HCT116 (cell line): ENCODE measurements at regions not wholly inside any gene's neighbourhood (a gene's known extent, or its start where the extent isn't known, plus 50 kb on each side); places are given as distances from the start of the nearest gene placed in this dataset.

Source experiments
- ATAC-seq: fragments of 200-7000 bp; cut with Tn5 transposase; 2 replicates; pipeline ENCODE4 v1.9.1; 2020; ENCODE audit warnings: mild to moderate bottlenecking, moderate library complexity
- BruUV-seq: library from RNA; stranded (reverse); fragments of 400-500 nt; replicated peaks from 2 replicates; lab custom pipeline; 2021; lab: Mats Ljungman, UMichigan
- CTCF ChIA-PET: fragments of 300-600 bp; sonication (Branson Sonifier 250); formaldehyde crosslinking; loops from one replicate; lab custom pipeline; 2021; ENCODE audit warnings: antibody characterized with exemption; lab: Charles Lee
- POLR2A ChIA-PET: fragments of 300-600, 350-600 bp; sonication (Branson Sonifier 250); formaldehyde crosslinking; loops from one replicate; lab custom pipeline; 2021; ENCODE audit warnings: antibody characterized with exemption; lab: Charles Lee
- RAD21 ChIA-PET, 2 experiments: fragments of 300-600 bp; sonication (Branson Sonifier 250); formaldehyde crosslinking; loops; one replicate each; lab custom pipeline; 2023; ENCODE audit warnings: low total read pairs in 2 of 2; ENCODE audit not compliant: uncharacterized antibody in 2 of 2, unreplicated experiment in 2 of 2, low non-redundant PET in 1 of 2; lab: Charles Lee
- DNase-seq: peaks from one replicate; pipeline ENCODE4 v3.0.0-alpha.2; 2010; ENCODE audit warnings: low read depth, low spot score
- H2AFZ ChIP-seq: fragments of 200-600 bp; shearing (Covaris generic), sonication (generic); 2 replicates; pipeline ENCODE4 v1.6.1; 2017; ENCODE audit warnings: low read depth, mixed run types, mixed read lengths, antibody characterized with exemption, low read length; ENCODE audit not compliant: poor library complexity, severe bottlenecking
- H3K27ac ChIP-seq: 2 replicates; pipeline ENCODE4 v1.5.1; 2012; ENCODE audit warnings: low read depth, low read length
- H3K27me3 ChIP-seq: fragments of 200-600 bp; sonication (generic); 2 replicates; pipeline ENCODE4 v1.6.1; 2016; ENCODE audit warnings: mixed run types, low read length, mixed read lengths; ENCODE audit not compliant: insufficient read depth
- H3K36me3 ChIP-seq, 2 experiments: fragments of 200-500 bp in 1 of 2; fragments of 200-600 bp in 1 of 2; sonication (Bioruptor generic) in 1 of 2; sonication (generic) in 1 of 2; 2 replicates each; pipeline versions ENCODE4 v1.5.1 to v1.6.1; 2014 to 2016; ENCODE audit warnings: low read length in 2 of 2, inconsistent platforms in 1 of 2, mixed read lengths in 1 of 2, mixed run types in 1 of 2; ENCODE audit not compliant: insufficient read depth in 2 of 2, control insufficient read depth in 1 of 2
- H3K4me1 ChIP-seq, 2 experiments: fragments of 200-600 bp in 1 of 2; sonication (generic) in 1 of 2; 2 replicates each; pipeline versions ENCODE4 v1.5.1 to v1.6.1; 2012 to 2017; ENCODE audit warnings: low read length in 2 of 2, inconsistent platforms in 1 of 2, mild to moderate bottlenecking in 1 of 2, mixed read lengths in 1 of 2, mixed run types in 1 of 2, moderate library complexity in 1 of 2; ENCODE audit not compliant: insufficient read depth in 2 of 2, control insufficient read depth in 1 of 2
- H3K4me2 ChIP-seq: fragments of 200-600 bp; sonication (generic); 2 replicates; pipeline ENCODE4 v1.6.1; 2017; ENCODE audit warnings: mixed run types, low read length, mixed read lengths
- H3K4me3 ChIP-seq, 2 experiments: fragments of 200-600 bp in 1 of 2; sonication (generic) in 1 of 2; replicated peaks in 1 of 2; 2 replicates each; pipeline ENCODE4 v1.5.1; 2011 to 2016; ENCODE audit warnings: low read length in 2 of 2, control low read depth in 1 of 2, low read depth in 1 of 2, mild to moderate bottlenecking in 1 of 2, mixed read lengths in 1 of 2, mixed run types in 1 of 2
- H3K79me2 ChIP-seq: fragments of 200-600 bp; sonication (generic); 2 replicates; pipeline ENCODE4 v1.6.1; 2017; ENCODE audit warnings: mild to moderate bottlenecking, mixed run types, low read length, moderate library complexity, mixed read lengths; ENCODE audit not compliant: insufficient read depth
- H3K9ac ChIP-seq: fragments of 200-600 bp; sonication (generic); 2 replicates; pipeline ENCODE4 v1.6.1; 2016; ENCODE audit warnings: low read length, mixed read lengths
- H3K9me2 ChIP-seq: fragments of 200-600 bp; sonication (generic), shearing (Covaris generic); 2 replicates; pipeline ENCODE4 v1.6.1; 2017; ENCODE audit warnings: mixed run types, mild to moderate bottlenecking, moderate library complexity; ENCODE audit not compliant: insufficient read depth
- H3K9me3 ChIP-seq, 2 experiments: fragments of 200-500 bp in 1 of 2; fragments of 200-600 bp in 1 of 2; sonication (Bioruptor generic) in 1 of 2; sonication (generic) in 1 of 2; 2 replicates each; pipeline ENCODE4 v1.6.1; 2014 to 2017; ENCODE audit warnings: low read length in 2 of 2, mixed read lengths in 2 of 2, inconsistent platforms in 1 of 2, low read depth in 1 of 2, mild to moderate bottlenecking in 1 of 2, mixed run types in 1 of 2, moderate library complexity in 1 of 2; ENCODE audit not compliant: control insufficient read depth in 1 of 2, insufficient read depth in 1 of 2
- H4K20me1 ChIP-seq: fragments of 200-600 bp; sonication (generic), shearing (Covaris generic); 2 replicates; pipeline ENCODE4 v1.6.1; 2017; ENCODE audit warnings: mixed run types, mild to moderate bottlenecking, moderate library complexity; ENCODE audit not compliant: insufficient read depth
- CBX3 ChIP-seq: IDR thresholded peaks from 2 replicates; pipeline ENCODE4 v1.6.1; 2012; ENCODE audit warnings: low read depth
- ELF1 ChIP-seq: IDR thresholded peaks from 2 replicates; pipeline ENCODE4 v1.6.1; 2012; ENCODE audit warnings: low read depth, borderline replicate concordance
- EZH2phosphoT487 ChIP-seq: fragments of 200-600 bp; IDR thresholded peaks from 2 replicates; pipeline ENCODE4 v1.6.1; 2018; ENCODE audit warnings: antibody characterized with exemption, borderline replicate concordance
- FOSL1 ChIP-seq: IDR thresholded peaks from 2 replicates; pipeline ENCODE4 v1.6.1; 2012; ENCODE audit warnings: low read depth
- JUND ChIP-seq: IDR thresholded peaks from 2 replicates; pipeline ENCODE4 v1.6.1; 2012
- POLR2AphosphoS5 ChIP-seq: IDR thresholded peaks from 2 replicates; pipeline ENCODE4 v1.6.1; 2011; ENCODE audit warnings: mild to moderate bottlenecking, low read depth, low read length, moderate library complexity
- RAD21 ChIP-seq: IDR thresholded peaks from 2 replicates; pipeline ENCODE4 v1.6.1; 2012; ENCODE audit warnings: low read depth, mild to moderate bottlenecking
- SIN3A ChIP-seq: IDR thresholded peaks from 2 replicates; pipeline ENCODE4 v1.6.1; 2012; ENCODE audit warnings: low read depth
- TCF7L2 ChIP-seq: IDR thresholded peaks from 2 replicates; pipeline ENCODE4 v1.7.0; 2011; ENCODE audit warnings: borderline replicate concordance, inconsistent platforms; ENCODE audit not compliant: insufficient read depth, insufficient read length; ENCODE audit errors: extremely low read depth
- YY1 ChIP-seq: IDR thresholded peaks from 2 replicates; pipeline ENCODE4 v1.6.1; 2011; ENCODE audit warnings: low read length, low read depth, moderate library complexity, mild to moderate bottlenecking; ENCODE audit not compliant: insufficient replicate concordance; ENCODE audit errors: extremely low read depth
- intact Hi-C: fragments of 100-400 bp; cut with micrococcal nuclease; formaldehyde crosslinking; loops from 2 replicates; pipeline ENCODE4 v1.10.0; 2022
- TF ChIP-seq, protein P1 (sequence below): IDR thresholded peaks from 2 replicates; pipeline ENCODE4 v1.6.1; 2011; ENCODE audit warnings: mild to moderate bottlenecking, low read length, moderate library complexity; ENCODE audit not compliant: insufficient replicate concordance; ENCODE audit errors: extremely low read depth
- TF ChIP-seq, protein P2 (sequence below): IDR thresholded peaks from 2 replicates; pipeline ENCODE4 v1.6.1; 2012
- TF ChIP-seq, protein P3 (sequence below): IDR thresholded peaks from 2 replicates; pipeline ENCODE4 v1.6.1; 2012

DNA sequence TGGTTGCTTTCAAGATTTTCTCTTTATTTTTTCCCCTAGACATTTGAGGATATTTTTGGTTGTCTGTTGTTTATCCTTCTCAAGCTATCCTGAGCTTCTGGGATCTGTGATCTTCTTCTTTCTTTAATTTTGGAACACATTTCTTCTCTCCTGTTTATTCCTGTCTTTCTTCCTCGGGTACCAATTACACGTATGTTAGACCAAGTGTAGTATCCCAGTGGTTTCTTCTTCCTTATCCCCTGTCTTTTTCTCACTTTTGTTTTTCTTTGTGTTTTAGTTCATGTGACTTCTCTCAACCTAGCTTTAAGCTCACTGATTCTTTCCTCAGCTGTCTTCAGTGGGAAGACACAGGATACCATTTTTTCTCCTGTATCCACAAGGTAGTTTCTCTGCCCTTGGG lies 120.0 kb downstream of the GALR1 start:
- intact Hi-C loops = no loop called here
- ATAC-seq (no peak), DNase-seq (no peak)
- Histone ChIP-seq H3K9me3 (no peaks in the 10 kb centered on the region), H3K36me3 (no peaks in the 10 kb centered on the region), H4K20me1 (no peaks in the 10 kb centered on the region), H3K9ac (no peak overlapping the region), H3K9me2 (no peaks in the 10 kb centered on the region), H3K27ac (no peak overlapping the region), H3K4me2 (no peak overlapping the region), H3K27me3 (peaks cover 8% of the 10 kb centered on the region; the same call in 1 of the 2 replicates), H3K79me2 (no peaks in the 10 kb centered on the region), H2AFZ (no peak overlapping the region), H3K4me1 (no peaks in the 10 kb centered on the region), H3K4me3 (no peak overlapping the region)
- CTCF ChIA-PET = no interaction called here
- no TSS peak for BruUV-seq
- RAD21 ChIA-PET = no interaction called here
- POLR2A ChIA-PET = no interaction called here
- TF ChIP-seq, protein P1, sequence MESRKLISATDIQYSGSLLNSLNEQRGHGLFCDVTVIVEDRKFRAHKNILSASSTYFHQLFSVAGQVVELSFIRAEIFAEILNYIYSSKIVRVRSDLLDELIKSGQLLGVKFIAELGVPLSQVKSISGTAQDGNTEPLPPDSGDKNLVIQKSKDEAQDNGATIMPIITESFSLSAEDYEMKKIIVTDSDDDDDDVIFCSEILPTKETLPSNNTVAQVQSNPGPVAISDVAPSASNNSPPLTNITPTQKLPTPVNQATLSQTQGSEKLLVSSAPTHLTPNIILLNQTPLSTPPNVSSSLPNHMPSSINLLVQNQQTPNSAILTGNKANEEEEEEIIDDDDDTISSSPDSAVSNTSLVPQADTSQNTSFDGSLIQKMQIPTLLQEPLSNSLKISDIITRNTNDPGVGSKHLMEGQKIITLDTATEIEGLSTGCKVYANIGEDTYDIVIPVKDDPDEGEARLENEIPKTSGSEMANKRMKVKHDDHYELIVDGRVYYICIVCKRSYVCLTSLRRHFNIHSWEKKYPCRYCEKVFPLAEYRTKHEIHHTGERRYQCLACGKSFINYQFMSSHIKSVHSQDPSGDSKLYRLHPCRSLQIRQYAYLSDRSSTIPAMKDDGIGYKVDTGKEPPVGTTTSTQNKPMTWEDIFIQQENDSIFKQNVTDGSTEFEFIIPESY = no peak
- no peak for TF ChIP-seq SIN3A
- TF ChIP-seq, protein P2, sequence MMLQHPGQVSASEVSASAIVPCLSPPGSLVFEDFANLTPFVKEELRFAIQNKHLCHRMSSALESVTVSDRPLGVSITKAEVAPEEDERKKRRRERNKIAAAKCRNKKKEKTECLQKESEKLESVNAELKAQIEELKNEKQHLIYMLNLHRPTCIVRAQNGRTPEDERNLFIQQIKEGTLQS = no peak
- TF ChIP-seq, protein P3, sequence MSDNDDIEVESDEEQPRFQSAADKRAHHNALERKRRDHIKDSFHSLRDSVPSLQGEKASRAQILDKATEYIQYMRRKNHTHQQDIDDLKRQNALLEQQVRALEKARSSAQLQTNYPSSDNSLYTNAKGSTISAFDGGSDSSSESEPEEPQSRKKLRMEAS = no peak

DNA sequence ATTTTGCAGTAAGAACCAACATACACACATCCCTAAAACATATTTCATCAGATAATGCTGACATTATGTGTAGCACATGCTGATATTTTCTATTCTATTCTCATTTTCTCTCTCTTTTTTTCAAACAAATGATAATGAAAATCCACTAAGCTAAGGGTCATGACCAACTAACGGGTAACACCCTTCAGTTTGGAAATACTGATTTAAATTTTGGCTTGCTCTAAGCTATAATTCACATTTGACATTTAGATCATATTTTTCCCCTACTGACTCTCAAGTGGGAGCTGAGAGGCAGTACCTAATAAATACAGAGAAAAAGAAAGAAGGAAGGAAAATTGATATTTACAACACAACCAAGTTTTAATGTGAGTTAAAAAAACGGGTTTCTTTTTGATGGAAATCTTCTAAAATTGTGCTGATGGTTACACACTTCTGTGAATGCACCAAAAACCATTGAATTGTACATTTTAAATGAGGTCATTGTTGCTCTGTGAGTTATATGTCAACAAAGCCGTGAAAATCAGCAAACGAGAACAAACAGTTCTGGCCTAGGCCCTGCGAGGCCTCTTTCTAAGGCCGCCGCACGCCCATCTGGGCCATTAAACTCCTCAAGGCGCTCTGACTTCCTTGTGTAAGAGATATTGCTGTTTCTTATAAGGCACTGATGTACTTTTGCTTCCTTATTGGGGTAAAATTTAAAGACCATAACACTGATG lies 124.2 kb downstream of the GALR1 start:
- no peak for ATAC-seq
- CTCF ChIA-PET = no interaction called here
- Histone ChIP-seq H3K79me2 (no peaks in the 10 kb centered on the region), H3K36me3 (no peaks in the 10 kb centered on the region), H3K9me2 (no peaks in the 10 kb centered on the region), H3K9ac (no peak overlapping the region), H3K4me2 (no peak overlapping the region), H3K4me1 (no peaks in the 10 kb centered on the region), H3K27ac (no peak overlapping the region), H4K20me1 (no peaks in the 10 kb centered on the region), H3K4me3 (no peak overlapping the region), H3K9me3 (no peaks in the 10 kb centered on the region), H3K27me3 (no peaks in the 10 kb centered on the region), H2AFZ (no peak overlapping the region)
- no peak for DNase-seq
- intact Hi-C loops = no loop called here
- POLR2A ChIA-PET = no interaction called here
- no TSS peak for BruUV-seq
- RAD21 ChIA-PET = no interaction called here
- TF ChIP-seq POLR2AphosphoS5 (no peak), ELF1 (no peak), FOSL1 (no peak), TCF7L2 (no peak), RAD21 (no peak), YY1 (no peak), JUND (no peak), CBX3 (no peak), EZH2phosphoT487 (no peak), SIN3A (no peak)
- TF ChIP-seq, protein P2 = no peak
- TF ChIP-seq, protein P3 = no peak
- TF ChIP-seq, protein P1 = no peak
